NCI-H774 (cell line): ENCODE measurements at regions not wholly inside any gene's neighbourhood (a gene's known extent, or its start where the extent isn't known, plus 50 kb on each side); places are given as distances from the start of the nearest gene placed in this dataset.
"Not testable (repeated sequence)": the region's sequence is repeated elsewhere in the genome, so short reads cannot be mapped to it uniquely, and the experiment has no call there.

Source experiments
- DNase-seq: peaks from one replicate; lab custom pipeline; 2025; lab: John Stamatoyannopoulos, UW

DNA sequence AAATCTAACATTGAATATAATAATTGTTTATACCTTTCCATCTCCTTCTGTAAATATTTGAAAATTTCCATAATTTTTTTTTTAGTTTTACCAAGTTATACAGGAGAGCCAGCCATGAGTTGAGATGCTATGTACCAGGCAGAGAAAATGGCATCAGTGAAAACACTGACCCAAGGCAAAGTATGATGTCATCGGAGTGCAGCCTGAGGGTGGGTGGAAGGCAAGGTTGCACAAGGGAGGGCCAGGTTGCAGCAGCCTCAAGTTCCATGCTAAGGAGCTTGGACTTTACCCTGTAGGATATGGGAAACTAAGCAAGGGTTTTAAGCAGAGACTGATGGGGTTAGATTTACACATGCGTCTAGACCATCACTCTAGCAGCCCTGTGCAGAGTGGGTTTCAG is 441.1 kb downstream of the BCAT1 start:
- no peak for DNase-seq

DNA sequence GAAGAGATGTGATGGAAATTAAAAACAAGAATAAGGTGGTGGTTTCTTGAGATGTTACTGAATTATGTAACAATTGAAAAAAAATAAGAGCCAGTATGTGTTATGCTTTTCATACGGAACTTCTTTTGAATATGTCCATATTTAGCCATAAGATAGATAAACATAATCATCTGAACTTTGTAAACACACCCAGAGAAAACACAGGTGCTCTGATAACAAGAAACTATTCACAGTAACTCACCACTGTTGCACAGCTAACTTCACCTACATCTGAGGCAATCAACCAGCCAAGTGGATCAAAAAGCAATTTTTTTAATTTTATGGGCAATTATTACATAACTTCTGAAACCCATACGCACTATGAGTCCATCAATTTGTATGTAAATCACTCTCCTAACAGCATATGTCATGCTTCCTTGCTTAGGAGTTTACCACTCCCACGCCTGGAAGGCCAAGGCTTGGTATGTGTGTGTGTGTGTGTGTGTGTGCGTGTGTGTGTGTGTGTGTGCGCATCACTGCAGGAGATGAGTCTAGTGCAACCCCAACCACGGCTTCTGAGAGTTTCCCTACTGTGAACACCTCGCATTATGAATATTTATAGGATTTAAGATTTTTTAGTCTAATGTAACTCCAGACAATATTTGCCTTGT is 443.4 kb downstream of the BCAT1 start:
- DNase-seq, result peak; percentile 15

DNA sequence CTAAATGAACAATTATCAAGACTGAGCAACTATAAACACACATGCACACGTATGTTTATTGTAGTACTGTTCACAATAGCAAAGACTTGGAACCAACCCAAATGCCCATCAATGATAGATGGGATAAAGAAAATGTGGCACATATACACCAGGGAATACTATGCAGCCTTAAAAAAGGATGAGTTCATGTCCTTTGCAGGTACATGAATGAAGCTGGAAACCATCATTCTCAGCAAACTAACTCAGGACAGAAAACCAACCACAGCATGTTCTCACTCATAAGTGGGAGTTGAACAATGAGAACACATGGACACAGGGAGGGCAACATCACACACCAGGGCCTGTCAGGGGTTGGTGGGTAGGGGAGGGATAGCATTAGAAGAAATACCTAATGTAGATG is 445.4 kb downstream of the BCAT1 start:
- DNase-seq, result not testable (repeated sequence)

DNA sequence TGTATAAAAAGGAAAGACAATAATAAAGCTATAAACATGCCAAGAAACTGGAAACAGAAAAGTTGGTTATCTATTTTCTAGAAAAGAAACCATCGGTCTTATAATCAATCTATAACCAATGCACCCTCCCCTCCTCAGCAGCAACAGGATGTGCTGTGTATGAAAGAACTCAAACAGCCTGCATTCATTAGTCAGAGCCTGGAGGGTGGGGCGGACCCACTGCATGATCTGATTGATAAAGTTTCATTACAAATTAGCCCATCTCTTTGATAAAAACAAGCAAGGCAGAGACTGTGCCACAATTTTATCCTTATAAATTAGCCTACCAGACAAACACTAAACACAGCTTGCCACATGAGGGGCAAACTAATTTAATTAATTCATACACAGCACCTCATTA is 448.1 kb downstream of the BCAT1 start:
- no peak for DNase-seq

DNA sequence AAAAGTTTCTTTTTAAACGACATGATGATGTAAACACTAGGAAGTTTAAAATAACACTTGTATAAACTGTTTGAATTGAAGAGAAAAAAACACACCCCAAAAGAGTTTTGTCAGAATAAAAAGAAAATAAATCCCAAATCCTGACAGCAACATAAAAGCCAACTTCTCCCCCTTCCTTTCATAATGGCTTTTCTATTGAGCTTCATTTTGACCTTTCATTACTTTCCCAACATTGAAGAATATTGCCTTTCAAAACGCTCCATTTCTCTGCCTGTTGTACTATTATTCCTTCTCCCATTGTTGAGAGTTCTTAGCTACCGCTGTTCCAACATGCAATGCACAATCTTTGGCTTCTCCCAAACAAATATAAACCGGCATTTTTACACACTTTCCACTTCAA is 448.5 kb downstream of the BCAT1 start:
- no peak for DNase-seq

DNA sequence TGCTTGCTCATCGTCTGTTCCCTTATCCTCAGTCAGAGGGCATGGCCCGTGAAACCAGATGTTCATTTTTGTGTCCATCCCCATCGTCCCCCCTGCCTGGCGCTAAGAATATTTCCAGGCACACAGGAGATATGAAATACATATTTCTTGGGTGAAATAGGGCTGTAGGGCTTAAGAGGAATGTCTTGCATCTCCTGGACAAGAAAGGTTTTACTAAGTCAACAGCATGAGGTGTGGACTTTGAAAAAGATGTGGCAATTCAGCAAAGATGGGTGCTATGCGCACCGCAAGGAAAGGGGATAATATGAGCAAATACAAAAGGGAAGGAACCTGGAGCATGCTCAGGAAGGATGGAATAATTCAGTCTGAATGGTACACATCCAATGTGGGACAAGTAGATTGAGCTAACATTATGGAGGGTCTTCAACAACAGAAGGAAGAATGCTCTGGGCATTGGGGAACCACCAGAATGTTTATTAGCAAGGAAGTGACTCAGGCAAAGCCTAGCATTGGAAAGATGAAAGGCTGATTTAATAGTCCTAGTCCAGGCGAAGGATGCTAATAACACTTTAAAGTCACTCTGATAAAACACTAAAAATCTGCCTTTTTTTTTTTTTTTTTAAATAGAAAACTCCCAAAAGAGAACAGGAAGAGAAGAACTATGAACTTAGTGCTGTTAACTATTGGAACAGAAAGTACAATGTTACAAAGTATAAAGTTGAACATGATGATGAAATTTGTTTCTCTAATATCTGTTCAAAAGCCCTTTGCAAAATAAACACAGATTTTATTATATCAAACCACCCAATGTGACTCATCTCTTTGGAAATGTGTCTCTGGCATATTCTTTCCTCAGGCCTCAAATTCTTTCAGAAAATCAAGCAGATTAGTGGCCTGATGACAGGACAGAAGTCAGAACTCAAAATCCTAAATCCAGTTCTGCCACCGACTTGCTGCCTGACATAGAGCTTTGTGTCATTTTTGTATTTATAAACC is 449.5 kb downstream of the BCAT1 start:
- no peak for DNase-seq

DNA sequence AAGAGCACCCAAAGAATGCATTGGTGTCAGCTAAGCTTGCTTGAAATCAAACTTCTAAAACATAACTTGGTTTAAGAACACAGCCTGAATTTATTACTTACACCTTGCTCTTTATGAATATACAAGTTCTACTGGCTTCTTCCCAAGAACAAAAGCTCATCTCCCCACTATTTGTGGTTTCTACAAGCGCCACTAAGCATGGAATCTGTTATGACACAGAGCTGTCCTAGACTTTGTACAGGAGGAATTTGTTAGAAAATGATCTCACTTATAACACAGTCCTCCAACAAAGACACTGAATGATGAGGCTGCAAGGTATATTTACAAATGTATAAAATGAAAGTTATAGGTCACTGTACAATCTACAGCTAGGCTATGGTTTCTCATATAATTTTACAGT is 452.1 kb downstream of the BCAT1 start:
- no peak for DNase-seq

DNA sequence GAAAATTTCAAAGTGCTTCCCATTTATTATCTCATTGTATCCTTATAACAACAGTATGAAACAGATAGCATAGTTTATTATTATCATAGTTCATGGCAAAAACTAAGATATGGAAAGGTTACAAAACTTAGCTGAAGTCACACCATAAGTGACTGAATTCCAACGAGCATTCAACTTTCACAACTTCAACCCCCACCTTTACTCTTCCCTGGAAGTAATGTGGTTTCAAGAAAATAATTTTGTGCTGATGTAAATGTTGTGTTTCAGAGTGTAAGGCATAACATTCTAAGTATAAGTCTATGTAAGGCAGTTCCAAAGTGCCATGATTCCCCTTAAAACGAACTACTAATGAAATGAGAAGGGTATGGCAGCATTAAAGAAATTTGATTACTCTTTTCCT is 454.5 kb downstream of the BCAT1 start:
- DNase-seq, result no peak

DNA sequence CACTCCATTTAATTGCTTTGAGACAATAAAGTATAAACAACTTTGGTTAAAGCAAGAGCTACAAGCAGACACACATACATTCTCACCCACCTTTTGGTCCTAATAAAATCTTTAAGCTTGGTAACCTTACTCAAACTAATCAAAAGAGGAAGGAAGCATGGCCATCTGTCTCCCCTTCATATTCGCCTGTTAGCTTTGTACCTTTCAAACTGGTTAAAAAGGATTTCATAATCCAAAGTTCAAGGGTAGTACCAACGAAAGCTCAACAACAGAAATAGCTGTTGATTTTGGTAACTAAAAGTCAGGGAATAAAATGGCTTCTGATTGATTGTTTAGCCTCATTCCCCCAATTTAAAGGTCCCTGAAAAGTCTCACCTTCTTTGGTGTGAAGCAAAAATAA is 456.9 kb downstream of the BCAT1 start:
- DNase-seq, result no peak

DNA sequence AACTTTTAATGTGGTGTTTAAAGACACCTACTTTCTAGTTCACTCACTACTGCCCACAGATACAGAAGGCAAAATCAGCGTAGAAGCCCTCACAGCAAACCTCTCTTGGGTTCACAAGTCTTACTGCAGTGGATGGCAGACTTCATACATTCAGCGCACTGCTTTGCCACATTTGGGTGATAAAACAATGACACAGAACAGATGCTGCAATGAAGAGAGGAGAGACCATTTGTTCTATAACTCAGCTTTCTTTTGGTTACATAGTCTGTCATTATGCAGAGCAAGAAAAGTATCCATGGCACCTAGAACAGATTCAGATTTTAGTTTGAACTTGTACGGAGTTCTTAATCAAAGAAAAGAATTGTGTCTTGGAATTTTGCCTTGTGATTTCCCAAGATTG is 459.0 kb downstream of the BCAT1 start:
- DNase-seq, result no peak

DNA sequence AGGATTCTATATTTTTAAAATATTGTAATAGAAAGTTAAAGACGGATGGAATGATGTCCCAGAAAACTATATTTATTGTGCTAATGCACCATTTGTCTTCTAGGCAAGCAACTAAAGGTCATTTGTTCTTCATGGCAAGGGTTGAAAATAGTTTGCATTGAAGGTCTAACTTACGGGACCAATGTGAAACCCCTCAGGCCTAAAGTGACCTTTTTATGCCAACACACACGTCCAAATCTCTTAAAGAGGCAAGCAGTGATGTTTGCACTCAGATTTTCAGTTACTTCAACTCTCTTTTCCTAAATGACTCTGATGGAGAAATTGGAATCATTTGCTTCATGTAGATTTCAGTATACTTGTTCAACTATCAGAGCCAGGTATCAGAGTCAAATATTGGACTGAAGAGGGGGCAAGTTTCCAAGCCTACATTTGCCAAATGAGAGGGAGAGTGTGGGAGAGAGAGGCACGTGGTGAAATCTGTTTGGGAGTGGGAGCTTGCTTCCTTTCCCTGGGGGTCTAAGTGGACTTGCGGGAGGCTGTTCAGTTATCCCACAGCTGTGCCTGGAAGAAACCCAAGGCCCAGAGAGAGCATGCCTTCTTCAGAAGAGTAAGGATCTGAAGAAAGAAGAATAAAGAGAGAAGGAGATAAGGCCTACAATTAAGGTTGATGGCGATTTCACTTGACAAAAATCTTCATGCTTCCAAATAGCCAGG is 459.8 kb downstream of the BCAT1 start:
- no peak for DNase-seq

DNA sequence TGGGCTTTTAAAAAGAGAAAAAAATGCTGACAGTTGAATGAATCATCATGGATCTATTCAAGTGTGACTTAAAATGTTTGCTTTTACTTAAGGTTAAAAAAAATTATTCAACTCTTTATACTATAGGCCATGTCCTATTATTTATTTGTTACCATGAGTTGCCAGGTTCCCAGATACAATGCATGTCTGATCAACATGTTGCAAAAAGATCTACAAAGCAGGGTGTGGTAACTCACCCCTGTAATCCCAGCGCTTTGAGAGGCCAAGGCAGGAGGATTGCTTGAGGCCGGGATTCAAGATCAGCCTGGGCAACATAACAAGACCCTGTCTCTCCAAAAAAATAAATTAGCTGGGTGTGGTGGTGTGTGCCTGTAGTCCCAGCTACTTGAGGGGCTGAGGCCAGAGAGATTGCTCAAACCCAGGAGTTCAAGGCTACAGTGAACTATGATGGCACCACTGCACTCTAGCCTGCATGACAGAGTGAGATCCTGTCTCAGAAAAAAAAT is 460.8 kb downstream of the BCAT1 start:
- no peak for DNase-seq

DNA sequence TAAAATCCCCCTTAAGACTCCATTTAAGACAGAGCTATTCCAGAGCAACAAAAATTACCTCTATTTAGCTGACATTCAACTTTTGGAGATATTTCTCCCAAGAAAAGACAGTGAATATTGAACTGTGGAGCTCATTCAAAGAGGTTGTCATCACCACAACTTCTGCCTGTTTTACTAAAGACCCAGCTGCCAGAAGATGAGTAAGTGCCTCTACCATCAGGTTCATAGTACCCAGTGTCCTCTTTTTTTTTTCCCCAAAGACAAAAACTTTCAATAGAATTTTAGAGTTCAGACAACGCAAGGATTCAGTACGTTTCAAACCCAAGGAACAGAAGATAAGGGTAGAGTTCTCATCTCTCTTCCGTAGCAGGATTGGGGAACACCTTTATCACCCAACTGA is 461.3 kb downstream of the BCAT1 start:
- DNase-seq, result no peak

DNA sequence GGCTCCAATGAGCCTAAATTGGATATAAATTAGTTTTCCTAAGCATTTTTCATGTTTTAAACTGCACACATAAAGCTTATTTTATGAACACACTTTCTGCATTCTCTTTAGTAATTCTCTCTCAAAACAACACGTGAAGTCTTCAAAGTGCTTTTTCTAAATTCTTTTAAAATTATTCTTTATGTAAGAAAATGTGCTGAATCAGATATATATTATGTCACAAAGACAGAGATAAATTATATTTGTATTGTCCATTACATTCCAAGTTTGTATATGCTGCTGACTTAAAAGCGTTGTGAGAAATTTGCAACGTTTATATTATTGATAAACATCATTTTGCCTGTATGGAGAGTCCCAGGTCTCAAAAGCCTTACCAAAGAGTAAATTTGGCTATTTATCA is 465.2 kb downstream of the BCAT1 start:
- DNase-seq, result no peak

DNA sequence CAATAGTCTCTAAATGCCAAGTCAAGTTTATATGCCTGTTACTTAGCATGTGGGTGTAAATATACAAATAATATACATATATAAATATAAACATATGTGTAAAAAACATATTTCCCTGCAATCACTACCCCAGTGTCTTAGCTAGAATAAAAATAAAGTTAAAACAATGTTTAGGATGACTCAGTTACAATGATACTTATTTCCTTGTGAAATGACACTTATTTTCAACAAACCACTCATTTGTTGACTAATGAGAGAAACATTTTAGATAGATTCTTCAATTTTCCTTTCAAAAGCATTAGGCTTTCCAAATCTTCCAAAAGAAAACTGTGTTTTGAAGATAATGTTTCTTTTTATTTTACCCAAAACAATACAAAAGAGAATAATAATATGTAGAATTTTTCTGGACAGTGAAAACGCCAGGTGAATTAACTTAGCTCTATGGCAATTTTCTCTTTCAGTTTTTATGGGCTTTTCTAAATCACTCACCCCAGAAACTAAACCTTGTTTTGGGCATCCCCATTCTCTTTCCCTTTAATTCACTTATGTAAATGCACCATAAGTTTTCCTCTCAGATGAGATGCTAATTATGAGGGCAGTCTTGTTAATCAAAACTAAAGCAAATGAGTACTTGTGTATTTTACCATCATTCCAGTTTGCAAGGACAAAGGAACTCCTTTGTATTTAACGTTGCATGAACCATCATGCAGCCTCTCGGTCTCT is 465.9 kb downstream of the BCAT1 start:
- peak; percentile 26 for DNase-seq

DNA sequence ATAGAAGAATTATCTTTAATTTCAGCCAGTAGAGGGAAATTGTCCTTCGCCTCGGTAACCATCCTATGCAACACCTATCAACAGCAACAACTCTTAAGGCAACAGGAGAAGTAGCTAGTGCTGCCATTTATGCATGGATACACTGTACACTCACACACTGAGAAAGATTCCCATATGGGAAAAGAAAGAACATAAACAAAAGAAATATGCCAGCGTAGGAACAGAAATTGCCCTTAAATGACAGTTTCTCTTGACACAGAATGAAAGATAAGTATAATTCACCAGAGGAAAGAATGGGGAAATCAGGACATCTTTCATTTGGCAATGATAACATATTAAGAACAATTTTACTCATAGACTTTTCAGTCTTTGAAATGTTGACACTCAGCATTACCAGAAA is 466.9 kb downstream of the BCAT1 start:
- no peak for DNase-seq

DNA sequence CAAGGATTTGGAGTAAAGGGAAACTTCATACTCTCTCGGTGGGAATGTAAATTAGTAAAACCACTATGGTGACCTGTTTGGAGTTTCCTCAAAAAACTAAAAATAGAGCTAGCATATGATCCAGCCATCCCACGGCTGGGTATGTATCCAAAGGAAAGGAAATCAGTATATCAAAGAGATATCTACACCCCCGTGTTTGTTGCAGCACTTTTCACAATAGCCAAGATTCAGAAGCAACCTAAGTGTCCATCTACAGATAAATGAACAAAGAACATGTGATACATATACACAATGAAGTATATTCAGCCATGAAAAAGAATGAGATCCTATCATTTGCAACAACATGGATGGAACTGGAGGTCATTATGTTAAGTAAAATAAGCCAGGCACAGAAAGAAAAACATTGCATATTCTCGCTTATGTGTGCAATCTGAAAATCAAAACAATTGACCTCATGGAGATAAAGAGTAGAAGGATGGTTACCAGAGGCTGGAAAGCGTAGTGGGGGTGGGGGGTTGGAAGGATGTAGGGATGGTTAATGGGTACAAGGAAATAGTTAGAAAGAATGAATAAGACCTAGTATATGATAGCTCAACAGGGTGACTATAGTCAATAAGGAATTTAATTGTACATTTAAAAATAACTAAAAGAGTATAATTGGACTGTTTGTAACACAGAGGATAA is 468.0 kb downstream of the BCAT1 start:
- DNase-seq, result no peak

DNA sequence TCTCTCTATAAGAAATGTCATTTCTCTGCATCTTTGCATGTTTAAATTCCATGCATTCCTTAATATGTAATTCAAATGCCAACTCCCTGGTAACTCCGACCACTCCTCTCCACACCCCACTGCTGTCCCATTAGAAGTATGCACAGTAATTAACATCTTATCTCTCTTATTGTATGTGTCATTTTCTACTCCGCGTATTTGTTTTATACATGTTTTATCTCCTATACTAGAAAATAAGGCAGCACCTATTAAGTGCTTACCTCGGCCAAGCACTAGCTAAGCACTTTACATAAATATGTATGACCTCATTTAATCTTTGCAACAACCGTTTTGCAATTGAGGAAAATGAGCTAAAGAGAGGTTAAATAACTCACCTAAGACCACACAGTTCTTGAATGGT is 469.8 kb downstream of the BCAT1 start:
- DNase-seq, result no peak

DNA sequence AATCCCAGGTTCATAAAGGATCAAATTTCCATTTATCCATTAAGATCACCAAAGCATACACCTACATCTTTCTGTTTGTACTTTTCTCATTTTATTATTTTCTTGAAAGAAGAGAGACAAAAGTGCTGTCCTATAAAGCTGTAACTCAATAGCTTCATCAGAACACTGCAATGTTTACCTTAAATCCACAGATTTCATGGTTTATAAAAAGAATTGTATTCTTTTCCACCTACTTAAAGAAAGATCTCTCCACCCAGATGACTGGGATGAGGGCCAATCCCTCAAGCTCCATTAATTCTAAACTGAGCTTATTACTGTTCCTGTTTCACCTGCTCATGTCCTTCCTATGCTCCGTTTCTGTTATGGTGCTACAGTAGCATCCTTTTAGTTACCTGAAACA is 470.6 kb downstream of the BCAT1 start:
- peak; percentile 10 for DNase-seq

DNA sequence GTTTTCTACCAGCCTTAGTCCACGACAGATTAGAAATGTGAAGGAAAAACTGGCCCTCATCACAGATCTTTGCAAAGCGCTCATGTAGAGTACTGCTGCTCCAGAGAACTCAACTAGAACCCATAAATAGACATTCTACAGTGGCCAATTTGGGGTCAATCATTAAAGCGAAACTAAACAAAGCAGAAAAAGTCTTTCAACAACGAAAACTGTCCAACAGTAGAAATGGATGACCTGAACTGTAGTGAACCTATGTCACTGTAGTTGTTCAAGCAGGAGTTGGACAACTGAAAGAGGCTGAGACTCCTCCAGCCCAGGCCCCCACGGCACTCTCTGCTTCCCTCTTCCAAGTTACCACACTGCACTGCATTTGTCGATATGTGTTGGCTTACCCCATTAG is 472.6 kb downstream of the BCAT1 start:
- DNase-seq, result no peak

DNA sequence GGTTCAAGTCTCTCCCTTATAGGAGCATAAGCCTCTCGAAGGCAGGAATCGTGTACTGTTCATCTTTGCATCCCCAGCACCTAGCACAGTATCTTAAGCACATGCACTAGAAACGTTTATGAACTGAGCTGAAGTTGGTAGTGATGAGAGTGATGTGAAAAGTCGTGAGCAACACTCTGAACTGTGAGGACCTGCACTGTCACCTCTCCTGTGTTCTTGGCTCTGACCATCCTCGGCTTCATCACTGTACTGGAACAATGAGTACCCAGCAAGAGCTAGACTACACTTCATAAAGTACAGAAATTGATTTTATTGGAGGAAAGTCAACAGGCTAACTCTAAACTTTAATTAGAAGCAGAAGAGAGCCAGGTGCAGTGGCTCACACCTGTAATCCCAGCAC is 473.6 kb downstream of the BCAT1 start:
- no peak for DNase-seq
